Neutrophil (primary cell): ENCODE measurements at regions not wholly inside any gene's neighbourhood (a gene's known extent, or its start where the extent isn't known, plus 50 kb on each side); places are given as distances from the start of the nearest gene placed in this dataset.

ENCODE experiments used
- H3K27ac ChIP-seq: fragments of 200-600 bp; sonication (generic); 2 replicates; pipeline ENCODE4 v1.5.1; 2016; ENCODE audit warnings: mild to moderate bottlenecking, moderate library complexity
- H3K27me3 ChIP-seq: fragments of 200-600 bp; sonication (generic); 2 replicates; pipeline ENCODE4 v1.6.0; 2016; ENCODE audit warnings: mild to moderate bottlenecking
- H3K36me3 ChIP-seq: fragments of 200-600 bp; sonication (generic); 2 replicates; pipeline ENCODE4 v1.5.1; 2017
- H3K4me1 ChIP-seq, 2 experiments: fragments of 200-600 bp in 1 of 2; sonication (generic) in 1 of 2; 1 replicate in 1 of 2; 2 replicates in 1 of 2; pipeline versions ENCODE4 v1.5.1 to v1.6.1; 2013 to 2016; ENCODE audit warnings: low read depth in 1 of 2, low read length in 1 of 2, mild to moderate bottlenecking in 1 of 2, moderate library complexity in 1 of 2; ENCODE audit not compliant: control insufficient read depth in 1 of 2, insufficient read depth in 1 of 2
- H3K4me3 ChIP-seq, 2 experiments: fragments of 200-600 bp in 1 of 2; sonication (generic) in 1 of 2; 1 replicate in 1 of 2; 2 replicates in 1 of 2; pipeline ENCODE4 v1.5.1; 2013 to 2016; ENCODE audit warnings: low read depth in 1 of 2, low read length in 1 of 2, mild to moderate bottlenecking in 1 of 2, moderate library complexity in 1 of 2
- H3K9me3 ChIP-seq: fragments of 200-600 bp; sonication (generic); 2 replicates; pipeline ENCODE4 v1.5.1; 2016
- CTCF ChIP-seq: fragments of 200-600 bp; sonication (generic); IDR thresholded peaks from 2 replicates; pipeline ENCODE4 v1.5.1; 2016; ENCODE audit warnings: antibody characterized with exemption

- no peak for TF ChIP-seq CTCF
- Histone ChIP-seq H3K27me3 (no peaks in the 10 kb centered on the region), H3K9me3 (no peaks in the 10 kb centered on the region), H3K36me3 (no peaks in the 10 kb centered on the region), H3K4me1 (no peaks in the 10 kb centered on the region), H3K4me3 (no peak overlapping the region), H3K27ac (no peak overlapping the region)
Measured at GRCh38 chr3:104835376-104835775, 531.3 kb upstream of the ALCAM start.

- H3K36me3 ChIP-seq: no peaks in the 10 kb centered on the region
- TF ChIP-seq CTCF: no peak
- no peaks in the 10 kb centered on the region for H3K4me1 ChIP-seq
- no peaks in the 10 kb centered on the region for H3K27me3 ChIP-seq
- H3K27ac ChIP-seq: no peak overlapping the region
- no peak overlapping the region for H3K4me3 ChIP-seq
- no peaks in the 10 kb centered on the region for H3K9me3 ChIP-seq
Measured at GRCh38 chr3:104846270-104846669, 520.4 kb upstream of the ALCAM start.

GRCh38 chr3:104849070-104849469, 517.6 kb upstream of the ALCAM start:
- Histone ChIP-seq H3K9me3 (no peaks in the 10 kb centered on the region), H3K4me3 (no peak overlapping the region), H3K4me1 (no peaks in the 10 kb centered on the region), H3K27ac (no peak overlapping the region), H3K36me3 (no peaks in the 10 kb centered on the region), H3K27me3 (no peaks in the 10 kb centered on the region)
- no peak for TF ChIP-seq CTCF

GRCh38 chr3:104854468-104854867, 512.2 kb upstream of the ALCAM start:
- Histone ChIP-seq H3K27ac (no peak overlapping the region), H3K4me1 (no peaks in the 10 kb centered on the region), H3K27me3 (no peaks in the 10 kb centered on the region), H3K9me3 (no peaks in the 10 kb centered on the region), H3K4me3 (no peak overlapping the region), H3K36me3 (no peaks in the 10 kb centered on the region)
- TF ChIP-seq CTCF: no peak

- H3K27me3 ChIP-seq: no peaks in the 10 kb centered on the region
Measured at GRCh38 chr3:104855702-104856101, 511.0 kb upstream of the ALCAM start.

More at GRCh38 chr3:104855702-104856101, 511.0 kb upstream of the ALCAM start:
- H3K36me3 ChIP-seq: no peaks in the 10 kb centered on the region
- H3K9me3 ChIP-seq: no peaks in the 10 kb centered on the region
- H3K4me3 ChIP-seq: no peak overlapping the region
- no peak overlapping the region for H3K27ac ChIP-seq
- H3K4me1 ChIP-seq: no peaks in the 10 kb centered on the region
- TF ChIP-seq CTCF: no peak
